Germinal center (tissue), 1 donor: ENCODE measurements at regions not wholly inside any gene's neighbourhood (a gene's known extent, or its start where the extent isn't known, plus 50 kb on each side); places are given as distances from the start of the nearest gene placed in this dataset.

Experiments used
- DNase-seq: peaks from one replicate; pipeline ENCODE4 v3.0.0; 2012; ENCODE audit warnings: mixed read lengths, low spot score

DNA sequence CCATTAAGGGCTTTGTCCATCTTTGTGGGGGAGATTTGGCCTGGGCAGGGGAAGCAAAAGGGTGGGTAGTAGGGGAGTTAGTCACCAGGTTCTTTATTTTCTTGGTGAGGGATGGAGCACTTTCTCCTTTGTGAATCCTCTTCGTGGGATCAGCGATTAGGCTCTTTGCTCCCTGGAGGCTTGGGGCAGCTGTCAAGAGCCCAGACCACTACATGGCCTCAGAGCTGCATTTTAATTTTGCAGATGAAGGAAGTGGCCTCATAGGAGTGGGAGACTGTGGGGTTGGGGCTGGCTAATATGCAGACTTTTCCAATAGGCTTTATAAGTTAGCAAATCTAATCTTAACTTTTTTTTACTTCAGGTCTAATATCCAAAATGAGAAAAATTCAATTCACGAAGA is 168.1 kb upstream of the DEFB112 start:
- no peak for DNase-seq

DNA sequence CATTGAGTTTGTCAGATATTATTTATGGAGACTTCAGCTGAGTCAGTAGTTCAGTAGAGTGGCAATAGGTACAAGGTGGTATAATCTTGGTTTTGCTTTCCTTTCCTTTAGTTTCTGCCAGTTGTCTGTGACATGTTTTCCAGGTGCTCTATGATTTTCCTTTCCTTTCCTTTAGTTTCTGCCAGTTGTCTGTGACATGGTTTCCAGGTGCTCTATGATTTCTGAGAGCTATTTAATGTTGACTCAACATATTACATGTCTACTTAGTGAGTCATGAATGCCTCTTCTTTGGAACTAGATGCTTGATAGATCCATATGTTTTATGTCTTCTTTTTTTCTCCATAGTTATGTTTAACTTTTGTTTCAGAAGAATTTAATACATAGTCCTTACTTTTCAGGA is 186.4 kb upstream of the DEFB112 start:
- no peak for DNase-seq

DNA sequence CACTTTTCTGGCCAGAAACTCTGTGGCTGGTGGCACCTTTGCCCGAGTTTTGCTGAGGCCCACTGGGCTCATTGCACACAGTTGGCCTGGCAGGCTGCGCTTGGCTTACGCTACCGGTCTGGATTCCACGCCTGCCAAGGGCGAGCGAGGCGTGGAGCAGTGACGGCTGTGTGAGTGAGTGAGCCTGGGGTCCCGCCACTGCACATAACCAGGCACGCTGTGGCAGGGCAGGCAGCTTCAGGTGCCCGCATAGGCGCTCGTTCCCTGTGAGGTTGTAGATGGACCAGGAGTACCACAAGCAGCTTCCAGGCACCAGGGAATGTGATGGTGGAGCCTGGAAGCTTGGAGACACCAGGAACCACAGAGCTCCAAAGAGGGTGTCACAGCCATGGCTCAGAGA is 190.1 kb upstream of the DEFB112 start:
- DNase-seq = no peak

DNA sequence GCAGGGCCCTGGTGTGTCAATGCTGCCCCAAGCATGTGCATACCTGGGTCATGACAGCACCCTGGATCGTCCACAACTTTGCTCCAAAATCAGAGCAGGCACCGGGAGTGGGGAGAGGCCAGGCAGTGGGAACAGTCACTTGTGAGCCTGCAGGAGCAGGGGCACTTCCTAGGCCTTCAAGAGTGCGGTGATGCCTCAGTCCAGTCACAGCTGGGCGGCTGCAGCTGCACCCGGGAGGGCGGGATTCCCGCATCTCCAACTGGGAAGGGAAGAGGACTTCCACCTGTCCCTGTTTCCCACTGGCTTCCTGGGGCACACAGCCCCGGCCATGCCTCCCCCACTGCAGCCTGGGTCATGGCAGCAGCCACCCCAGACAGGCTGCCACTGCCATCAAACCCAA is 191.3 kb upstream of the DEFB112 start:
- DNase-seq = no peak

DNA sequence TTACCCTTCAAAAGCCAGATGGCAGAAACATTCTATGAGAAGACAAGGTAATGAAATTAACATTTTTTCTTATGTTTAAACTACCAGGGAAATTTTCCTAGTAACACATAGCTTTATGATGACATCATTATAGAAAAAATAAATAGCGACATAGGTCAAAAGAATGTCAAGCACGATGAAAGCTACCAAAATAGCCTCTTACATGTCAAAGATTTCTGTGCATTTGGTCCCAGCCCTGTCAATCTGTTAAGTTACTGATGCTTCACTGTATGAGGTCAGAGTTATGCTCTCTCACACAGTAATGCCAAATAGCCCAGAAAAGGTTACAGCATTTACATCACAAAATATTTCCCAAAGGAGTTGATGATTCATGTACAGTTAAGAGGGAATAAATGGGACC is 199.8 kb upstream of the DEFB112 start:
- DNase-seq = no peak

DNA sequence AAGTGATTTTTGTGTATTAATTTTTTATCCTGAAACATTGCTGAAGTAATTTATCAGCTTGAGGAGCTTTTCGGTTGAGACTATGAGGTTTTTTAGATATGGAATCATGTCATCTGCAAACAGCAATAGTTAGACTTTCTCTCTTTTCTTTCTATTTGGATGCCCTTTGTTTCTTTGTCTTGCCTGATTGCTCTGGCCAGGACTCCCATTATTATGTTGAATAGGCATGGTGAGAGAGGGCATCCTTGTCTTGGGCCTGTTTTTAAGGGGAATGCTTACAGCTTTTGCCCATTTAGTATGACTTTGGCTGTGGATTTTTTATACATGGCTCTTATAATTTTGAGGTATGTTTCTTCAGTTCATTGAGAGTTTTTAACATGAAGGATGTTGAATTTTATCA is 207.6 kb upstream of the DEFB112 start:
- no peak for DNase-seq

DNA sequence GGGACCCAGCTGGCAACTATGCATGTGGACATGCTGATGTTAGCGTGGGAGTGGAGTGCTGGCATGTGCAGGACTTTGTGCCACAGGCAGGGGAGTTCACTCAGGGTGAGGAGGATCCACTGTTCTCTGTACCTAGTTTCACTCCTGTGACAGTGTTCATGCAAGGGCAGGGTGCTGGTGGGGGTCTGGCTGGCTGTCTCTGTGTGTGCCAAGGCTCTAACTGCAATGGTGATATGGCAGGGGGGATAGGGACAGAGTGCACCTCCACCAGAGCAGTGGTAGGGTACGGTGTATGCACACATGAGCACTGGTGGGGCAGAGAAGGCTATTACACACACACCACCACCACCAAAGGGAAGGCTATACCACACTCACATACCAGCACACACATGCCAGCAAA is 210.2 kb upstream of the DEFB112 start:
- DNase-seq = no peak

DNA sequence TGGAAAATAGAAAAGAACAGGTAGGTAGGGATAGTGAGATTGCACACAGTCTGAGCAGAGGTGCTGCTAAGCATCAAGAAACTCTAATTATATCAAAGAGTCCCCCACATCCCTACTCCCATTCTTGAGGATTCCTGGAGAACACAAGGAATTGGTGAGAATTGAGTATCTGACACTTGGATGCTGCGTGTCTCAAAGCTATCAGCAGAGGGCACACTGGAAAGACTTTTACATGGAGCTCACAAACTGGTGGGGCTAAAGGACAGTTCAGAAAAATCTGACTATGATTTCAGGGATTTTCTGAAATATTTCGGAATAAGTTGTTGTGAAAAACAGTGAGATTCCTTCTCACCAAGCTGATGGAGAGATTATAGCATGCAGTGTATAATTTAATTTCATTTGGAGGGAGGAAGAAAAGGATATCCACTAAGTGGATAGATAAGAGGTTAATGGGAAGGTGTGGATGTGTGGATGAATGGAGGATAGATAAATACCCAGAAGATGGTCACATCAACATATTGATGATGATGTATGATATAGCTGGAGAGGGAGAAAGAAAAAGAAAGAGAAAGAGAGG is 215.4 kb upstream of the DEFB112 start:
- no peak for DNase-seq

DNA sequence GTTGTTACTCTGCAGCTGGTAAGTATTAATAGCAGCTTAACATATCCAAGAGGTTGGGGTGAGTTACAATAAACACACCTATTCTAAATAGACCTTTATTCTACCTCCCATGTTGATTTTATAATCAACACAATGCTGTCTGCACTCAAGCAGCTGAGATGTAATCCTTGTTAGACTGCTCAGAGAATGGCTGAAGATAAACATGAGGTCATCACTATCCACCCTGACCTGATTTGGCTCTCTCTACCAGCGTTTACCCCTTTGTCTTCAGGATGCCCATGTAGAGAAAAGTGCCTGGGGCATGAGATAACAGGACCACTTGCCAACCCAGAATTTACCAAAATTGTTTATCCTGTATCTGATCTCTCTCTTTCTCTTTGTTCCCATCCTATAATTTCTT is 220.7 kb upstream of the DEFB112 start:
- no peak for DNase-seq

DNA sequence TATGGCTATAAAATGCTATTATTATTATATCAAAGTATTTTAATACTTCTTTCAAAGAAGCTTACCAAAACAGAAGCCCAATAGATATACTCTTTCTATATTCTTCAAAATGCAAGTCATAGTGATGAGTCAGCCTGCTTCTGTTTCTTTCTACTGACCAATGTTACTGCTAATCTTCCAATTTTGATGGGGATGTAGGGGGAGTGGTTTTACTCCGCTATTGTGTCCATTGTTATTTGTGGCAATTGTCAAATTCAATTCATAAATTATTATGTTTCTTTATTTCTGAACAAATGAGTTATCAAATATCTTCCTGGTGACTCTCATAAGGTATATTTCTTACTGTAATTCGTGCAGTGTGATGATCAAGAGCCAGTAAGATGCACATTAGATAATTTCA is 221.5 kb upstream of the DEFB112 start:
- no peak for DNase-seq

DNA sequence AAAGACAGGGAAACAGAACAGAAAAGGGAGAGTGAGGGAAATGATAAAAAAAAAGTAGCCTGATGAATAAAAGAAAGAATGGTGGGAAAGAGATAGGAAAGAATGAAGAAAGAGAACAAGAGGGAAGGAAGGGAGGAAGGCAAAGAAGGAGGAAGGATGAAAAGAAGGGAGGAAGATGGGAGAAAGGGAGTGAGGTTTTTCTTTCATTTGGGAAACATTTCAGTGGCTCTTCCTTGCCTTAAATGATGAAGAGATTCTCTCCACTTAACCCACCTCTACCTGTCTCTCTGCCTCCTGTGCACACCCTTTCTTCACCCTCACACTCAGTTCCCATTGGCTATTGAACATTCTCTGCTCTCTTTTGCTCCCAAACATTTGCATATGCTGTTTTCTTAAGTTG is 222.1 kb upstream of the DEFB112 start:
- no peak for DNase-seq

DNA sequence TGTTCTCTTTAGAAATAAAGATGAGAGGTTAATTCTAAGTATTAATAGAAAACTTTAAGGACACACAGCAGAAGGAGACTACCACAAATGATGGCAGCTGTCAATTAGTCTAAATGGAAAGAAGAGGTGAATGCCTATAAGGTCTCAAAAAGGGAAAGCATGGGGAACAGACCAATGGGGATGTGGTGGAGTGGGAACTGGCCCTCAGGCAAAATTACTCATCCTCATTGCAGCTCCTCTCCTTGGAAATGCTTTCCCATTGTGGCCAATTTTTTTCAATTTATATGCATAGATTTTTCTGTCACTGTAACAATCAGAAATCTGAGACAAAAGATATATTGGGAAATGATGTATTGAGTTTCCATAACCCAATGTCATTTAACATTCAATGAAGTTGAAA is 222.9 kb upstream of the DEFB112 start:
- no peak for DNase-seq

DNA sequence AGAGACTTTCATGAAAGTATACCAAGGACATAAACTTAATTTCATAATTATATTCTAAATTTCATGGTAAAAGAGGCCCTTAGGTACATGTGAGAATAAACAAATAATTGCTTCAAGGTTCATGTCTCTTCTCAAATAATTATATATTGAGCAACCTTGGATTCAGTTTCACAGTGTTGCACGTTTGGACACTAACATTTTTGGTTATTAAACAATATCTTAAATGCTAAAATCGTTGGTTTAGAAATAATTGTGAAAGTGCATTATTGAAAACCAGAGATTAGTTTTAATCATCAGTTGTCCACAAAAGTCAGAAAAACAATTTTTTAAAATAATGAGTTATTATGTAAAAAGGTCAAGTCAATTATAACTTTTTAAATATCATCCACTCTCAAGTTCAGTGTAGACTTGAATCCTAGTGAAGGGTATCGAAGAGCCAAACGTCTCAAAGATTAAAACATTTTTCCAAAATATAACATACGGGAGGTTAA is 227.1 kb upstream of the DEFB112 start:
- DNase-seq = no peak

DNA sequence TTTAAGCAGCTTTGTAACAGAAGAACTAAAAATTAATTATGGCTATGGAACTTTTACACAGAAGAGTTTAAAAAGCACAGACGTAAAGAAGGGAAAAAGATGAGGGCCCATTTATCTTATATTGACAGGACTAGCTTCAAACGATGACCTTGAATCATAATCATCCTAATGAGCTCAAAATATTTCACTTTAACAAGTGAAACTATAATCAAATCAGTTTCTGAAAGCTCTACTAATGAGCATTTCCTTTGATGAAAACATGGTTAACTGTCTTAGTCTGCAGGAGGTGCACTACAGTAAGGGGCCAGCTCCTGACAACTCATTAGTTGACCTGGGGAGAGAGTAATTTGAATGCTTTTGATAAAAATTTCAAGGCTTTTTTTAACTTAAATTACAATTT is 228.0 kb upstream of the DEFB112 start:
- no peak for DNase-seq

DNA sequence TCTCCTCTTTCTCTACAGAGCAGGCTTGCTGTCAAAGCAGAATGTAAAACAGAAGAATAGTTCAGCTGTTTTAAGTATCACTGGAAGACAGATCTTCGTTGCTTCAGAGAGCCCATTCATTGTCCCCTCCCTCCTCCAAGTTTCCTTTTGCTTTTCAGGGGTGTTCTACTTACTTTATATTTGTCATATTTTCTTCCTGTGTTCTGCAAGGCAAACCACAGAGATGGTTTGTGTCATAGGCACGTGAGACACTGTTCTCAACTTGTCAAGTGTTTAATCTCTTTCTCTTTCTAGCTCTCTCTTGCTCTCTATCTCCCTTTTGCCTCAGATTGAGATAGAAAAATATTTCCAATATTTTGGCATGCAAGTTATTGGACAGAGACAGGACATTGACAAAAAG is 228.9 kb upstream of the DEFB112 start:
- no peak for DNase-seq

DNA sequence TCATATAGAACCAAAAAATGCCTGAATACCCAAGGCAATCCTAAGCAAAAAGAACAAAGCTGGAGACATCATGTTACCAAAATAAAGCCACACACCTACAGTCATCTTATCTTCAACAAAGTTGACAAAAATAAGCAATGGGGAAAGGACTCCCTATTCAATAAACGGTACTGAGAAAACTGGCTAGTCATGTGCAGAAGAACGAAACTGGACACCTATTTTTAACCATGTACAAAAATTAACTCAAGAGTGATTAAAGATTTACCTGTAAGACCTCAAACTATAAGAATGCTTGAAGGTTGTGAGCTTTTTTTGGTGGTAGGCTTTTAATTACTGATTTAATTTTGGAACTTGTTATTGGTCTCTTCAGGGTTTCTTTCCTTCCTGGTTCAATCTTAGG is 236.0 kb upstream of the DEFB112 start:
- DNase-seq = no peak

DNA sequence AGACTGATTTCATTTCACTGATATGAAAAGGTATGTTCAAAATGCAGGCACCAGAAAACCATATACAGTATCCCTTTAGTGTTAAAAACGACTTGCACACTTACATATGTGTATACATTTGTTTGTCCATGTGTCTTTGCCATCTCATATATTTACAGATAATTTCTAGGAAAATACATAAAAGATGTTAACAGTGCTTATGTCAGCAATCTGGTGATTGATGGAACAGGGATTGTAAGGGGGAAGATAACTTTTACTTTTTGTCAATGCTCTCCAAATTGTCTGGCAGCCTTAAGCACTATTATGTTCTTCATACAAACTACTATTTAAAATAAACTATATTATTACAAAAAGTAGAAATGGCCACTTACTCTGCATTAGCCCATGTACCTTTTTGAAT is 238.5 kb upstream of the DEFB112 start:
- no peak for DNase-seq

DNA sequence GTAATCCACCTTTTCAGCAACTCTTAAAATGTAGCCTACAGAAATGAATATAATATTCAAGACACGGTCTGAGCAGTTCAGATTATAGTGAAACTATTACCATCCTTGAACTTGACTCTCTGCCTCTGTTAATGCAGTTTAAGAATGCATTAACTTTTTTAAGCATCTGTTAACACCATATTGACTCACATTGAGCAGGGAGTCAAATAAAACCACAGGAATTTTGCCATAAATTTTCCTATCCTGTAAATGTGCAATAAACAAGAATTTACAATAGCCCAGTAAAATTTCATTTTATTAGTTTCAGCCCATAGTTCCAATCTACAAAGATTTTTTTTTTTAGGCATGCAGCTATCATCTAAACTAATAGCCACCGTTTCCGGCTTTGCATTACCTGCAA is 239.2 kb upstream of the DEFB112 start:
- no peak for DNase-seq

DNA sequence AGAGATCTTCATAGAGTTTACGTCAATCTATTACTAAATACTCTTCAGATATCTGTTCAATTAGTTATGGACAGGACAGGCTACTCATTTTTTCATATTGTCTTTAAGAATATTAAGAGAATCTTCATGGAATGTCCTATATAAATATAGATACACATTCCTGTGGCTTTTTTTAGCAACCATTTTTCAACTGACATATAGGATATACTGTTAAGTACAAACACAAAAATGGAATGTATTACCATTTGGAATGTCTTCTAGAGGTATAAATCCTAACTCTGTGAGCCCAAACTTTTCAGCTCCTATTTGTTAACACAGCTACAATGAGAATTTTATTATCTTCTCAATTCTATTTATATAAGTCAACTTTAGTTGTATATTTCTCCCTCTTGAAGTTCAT is 239.6 kb upstream of the DEFB112 start:
- no peak for DNase-seq

DNA sequence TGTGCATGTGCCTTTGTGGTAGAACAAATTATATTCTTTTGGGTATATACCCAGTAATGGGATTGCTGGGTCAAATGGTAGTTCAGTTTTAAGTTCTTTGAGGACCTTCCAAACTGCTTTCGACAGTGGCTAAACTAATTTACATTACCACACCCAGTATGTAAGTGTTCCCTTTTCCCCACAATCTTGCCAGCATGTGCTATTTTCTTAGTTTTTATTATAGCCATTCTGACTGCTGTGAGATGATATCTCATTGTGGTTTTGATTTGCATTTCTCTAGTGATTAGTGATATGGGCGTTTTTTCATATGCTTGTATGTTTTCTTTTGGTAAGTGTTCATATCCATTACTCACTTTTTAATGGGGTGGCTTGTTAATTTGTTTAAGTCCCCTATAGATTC is 251.6 kb upstream of the DEFB112 start:
- no peak for DNase-seq

DNA sequence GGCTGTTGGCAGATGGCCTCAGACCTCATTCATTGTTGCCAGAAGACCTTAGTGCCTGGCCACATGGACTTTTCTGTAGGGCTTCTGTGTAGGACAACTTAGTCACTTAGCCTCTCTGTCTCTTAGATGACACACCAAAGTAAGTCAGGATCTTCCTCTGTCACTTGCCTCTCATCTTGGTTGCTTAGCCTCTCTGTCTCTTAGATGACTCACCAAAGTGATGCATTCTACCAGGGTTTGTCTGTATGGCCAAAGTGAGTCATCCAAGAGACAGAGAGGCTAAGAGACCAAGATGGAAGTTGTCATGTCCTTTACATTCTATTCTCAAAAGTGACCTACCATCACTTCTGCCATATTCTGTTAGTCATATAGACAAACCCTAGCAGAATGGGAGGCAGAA is 255.9 kb upstream of the DEFB112 start:
- no peak for DNase-seq

DNA sequence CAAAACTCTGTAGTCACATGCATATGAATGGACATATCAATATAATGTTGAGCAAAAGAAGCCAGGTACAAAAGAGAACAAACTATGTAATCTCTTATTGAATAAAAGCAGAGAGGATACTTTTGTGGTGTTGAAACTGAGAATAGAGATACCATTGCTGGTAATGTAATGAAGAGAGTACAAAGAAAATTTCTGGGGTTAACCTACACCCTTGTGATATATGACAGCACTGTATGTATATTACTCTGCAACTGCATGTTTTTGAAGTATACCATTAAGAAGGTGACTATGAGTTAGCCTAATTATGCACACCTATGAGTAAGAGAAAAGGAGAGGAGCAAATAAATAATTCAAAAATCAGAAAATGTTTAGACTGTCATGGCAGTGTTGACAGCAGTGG is 268.8 kb upstream of the DEFB112 start:
- DNase-seq = no peak

DNA sequence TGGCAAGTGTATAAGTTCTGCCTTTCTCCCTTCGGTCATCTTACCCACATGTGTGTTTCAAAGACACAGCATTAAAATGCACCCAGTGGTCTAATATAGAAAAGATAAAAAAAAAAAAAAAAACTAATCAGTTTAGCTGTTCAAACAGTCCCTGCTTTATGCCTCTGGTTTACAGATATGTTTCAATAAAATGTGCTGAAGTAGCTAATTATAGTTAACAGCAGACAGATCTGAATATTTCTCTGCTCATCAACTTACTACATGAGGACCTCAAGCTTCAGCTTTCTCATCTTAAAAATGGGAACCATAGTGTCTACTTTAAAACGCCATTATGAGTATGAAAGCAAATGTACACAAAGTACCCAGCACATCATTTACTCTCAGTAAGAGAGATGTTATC is 280.6 kb upstream of the DEFB112 start:
- DNase-seq = no peak

DNA sequence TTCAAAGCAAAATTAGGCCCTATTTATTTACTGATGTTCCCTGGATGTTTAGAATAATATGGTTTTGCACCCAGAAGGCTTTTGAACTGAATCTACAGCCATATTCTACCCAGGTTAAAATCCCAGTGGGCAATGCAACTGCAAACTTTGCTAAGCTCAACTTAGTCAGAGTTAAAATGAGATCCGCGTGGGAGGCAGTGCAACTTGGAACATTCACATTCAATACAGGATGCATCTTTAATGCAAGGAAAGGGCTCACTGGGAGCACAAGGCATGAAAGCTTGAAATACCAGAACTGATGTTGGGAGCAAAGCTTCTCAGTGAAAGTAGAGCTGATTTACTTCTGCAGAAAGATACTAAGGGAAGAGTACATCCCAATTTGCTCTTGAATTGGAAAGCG is 281.2 kb upstream of the DEFB112 start:
- no peak for DNase-seq

DNA sequence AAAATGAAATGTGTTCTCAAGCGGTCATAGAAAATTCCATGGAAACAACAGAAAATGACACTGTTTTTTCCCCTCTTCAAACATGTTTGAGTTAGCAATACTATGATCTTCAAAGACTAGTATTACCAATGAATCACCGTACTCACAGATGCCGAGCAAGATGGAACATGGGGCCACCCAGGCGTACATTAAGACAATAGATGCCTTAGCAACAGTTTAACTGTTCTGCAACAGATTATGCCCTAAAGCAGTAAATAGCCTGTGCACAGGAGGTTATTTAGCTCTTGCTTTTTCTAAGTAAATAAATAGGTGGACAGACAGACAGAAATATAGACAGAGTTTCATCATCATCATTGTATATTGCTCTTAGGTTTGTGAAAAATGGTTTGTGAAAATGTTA is 284.0 kb upstream of the DEFB112 start:
- no peak for DNase-seq
